Motor neuron (in vitro differentiated cells): ENCODE measurements at regions not wholly inside any gene's neighbourhood (a gene's known extent, or its start where the extent isn't known, plus 50 kb on each side); places are given as distances from the start of the nearest gene placed in this dataset.

Source experiments
- ATAC-seq, 8 experiments: fragments of 200-7000 bp; cut with Tn5 transposase; replicated peaks in 6 of 8; 2 replicates each; pipeline ENCODE4 v1.8.0; 2021; ENCODE audit warnings: mild to moderate bottlenecking in 8 of 8, moderate library complexity in 8 of 8
- H3K27ac ChIP-seq, 2 donors: fragments of 250-450 bp; sonication (Bioruptor Pico); 2 replicates each; pipeline ENCODE4 v1.9.0; 2021; ENCODE audit warnings: antibody characterized with exemption in 2 of 2, mild to moderate bottlenecking in 2 of 2, moderate library complexity in 1 of 2
- H3K4me1 ChIP-seq, 2 donors: fragments of 250-450 bp; sonication (Bioruptor Pico); replicated peaks in 1 of 2; 2 replicates each; pipeline ENCODE4 v1.6.1; 2021; ENCODE audit warnings: antibody characterized with exemption in 2 of 2, mild to moderate bottlenecking in 2 of 2, moderate library complexity in 1 of 2
- H3K4me3 ChIP-seq, 5 donors: fragments of 250-450 bp; sonication (Bioruptor Pico); 2 replicates each; pipeline ENCODE4 v1.9.0; 2021; ENCODE audit warnings: antibody characterized with exemption in 5 of 5, mild to moderate bottlenecking in 5 of 5, moderate library complexity in 4 of 5
- WGBS, 10 experiments: fragments of 450-650 bp; shearing (Covaris generic); methylation state at CpG; one replicate each; pipeline ENCODE4 v1.0.0; 2022; 5-methylcytosine and 5-hydroxymethylcytosine counted together
- in situ Hi-C, 9 experiments: fragments of 400-800 bp; cut with MboI; loops; one replicate each; pipeline ENCODE4 v1.15.0; 2021; ENCODE audit warnings: low sequenced_read_pairs in 9 of 9, low pct_unique_long_range_greater_than_20kb in 2 of 9; ENCODE audit not compliant: unreplicated experiment in 9 of 9

- no peak for ATAC-seq
- in situ Hi-C loops = no loop called here
- no peak overlapping the region for H3K4me3 ChIP-seq
- peaks cover 10 to 15% of the 10 kb centered on the region in 2 donors for H3K4me1 ChIP-seq
- 57 to 100% (median 81%) methylated on average over 1 to 3 of the region's 9 CpGs; no CpG with 5 or more reads in 4 of the 10 experiments for WGBS, 10 experiments
- no peak overlapping the region for H3K27ac ChIP-seq
Observed at GRCh38 chr5:171660434-171660833, 125.2 kb upstream of the SMIM23 start.

GRCh38 chr5:171661143-171661542 lies 124.5 kb upstream of the SMIM23 start:
- Histone ChIP-seq H3K4me1 (peaks cover 10 to 15% of the 10 kb centered on the region in 2 donors), H3K4me3 (no peak overlapping the region), H3K27ac (no peak overlapping the region)
- no peak for ATAC-seq
- 70 to 100% (median 96%) methylated on average over 1 to 2 of the region's 2 CpGs; no CpG with 5 or more reads in 3 of the 10 experiments for WGBS, 10 experiments
- in situ Hi-C loops = no loop called here

- no peak overlapping the region for H3K27ac ChIP-seq
- H3K4me1 ChIP-seq = peaks cover 10 to 15% of the 10 kb centered on the region in 2 donors
- ATAC-seq = no peak
- 51 to 100% (median 87%) methylated on average over 2 to 9 of the region's 9 CpGs for WGBS, 10 experiments
- in situ Hi-C loops = no loop called here
- H3K4me3 ChIP-seq = no peak overlapping the region
Observed at GRCh38 chr5:171663311-171664085, 122.1 kb upstream of the SMIM23 start.

- 50 to 100% (median 84%) methylated on average over 1 to 4 of the region's 4 CpGs; no CpG with 5 or more reads in 4 of the 10 experiments for WGBS, 10 experiments
- H3K27ac ChIP-seq = no peak overlapping the region
- in situ Hi-C loops = no loop called here
Observed at GRCh38 chr5:171664489-171664888, 121.1 kb upstream of the SMIM23 start.

GRCh38 chr5:171666815-171667214 lies 118.8 kb upstream of the SMIM23 start:
- H3K4me1 ChIP-seq = no peaks in the 10 kb centered on the region
- no peak overlapping the region for H3K4me3 ChIP-seq
- ATAC-seq = no peak
- H3K27ac ChIP-seq = no peak overlapping the region
- in situ Hi-C loops = no loop called here
- WGBS, 10 experiments = 67 to 100% (median 90%) methylated on average over 1 to 4 of the region's 10 CpGs; no CpG with 5 or more reads in 4 of the 10 experiments

More at GRCh38 chr5:171664489-171664888, 121.1 kb upstream of the SMIM23 start:
- Histone ChIP-seq H3K4me3 (no peak overlapping the region), H3K4me1 (peaks cover 2 to 7% of the 10 kb centered on the region in 2 donors)
- ATAC-seq = no peak

- Histone ChIP-seq H3K4me3 (no peak overlapping the region), H3K27ac (no peak overlapping the region), H3K4me1 (no peaks in the 10 kb centered on the region)
- in situ Hi-C loops = no loop called here
- peak in 7 of 8 experiments; percentile 18 to 96 (median 22) for ATAC-seq
- WGBS, 10 experiments = 0 to 100% (median 79%) methylated on average over 1 to 10 of the region's 30 CpGs; no CpG with 5 or more reads in 4 of the 10 experiments
Observed at GRCh38 chr5:171667341-171668096, 118.1 kb upstream of the SMIM23 start.

GRCh38 chr5:171668097-171668412 lies 117.6 kb upstream of the SMIM23 start:
- ATAC-seq = no peak
- in situ Hi-C loops = no loop called here
- Histone ChIP-seq H3K4me3 (no peak overlapping the region), H3K27ac (no peak overlapping the region), H3K4me1 (no peaks in the 10 kb centered on the region)
- WGBS, 10 experiments = 0 to 100% (median 66%) methylated on average over 1 to 11 of the region's 17 CpGs; no CpG with 5 or more reads in 1 of the 10 experiments

- no peak for ATAC-seq
- no peak overlapping the region for H3K4me3 ChIP-seq
- no peak overlapping the region for H3K27ac ChIP-seq
- no peaks in the 10 kb centered on the region for H3K4me1 ChIP-seq
- in situ Hi-C loops = no loop called here
Observed at GRCh38 chr5:171669571-171669970, 116.0 kb upstream of the SMIM23 start.

GRCh38 chr5:171672556-171672955 lies 113.1 kb upstream of the SMIM23 start:
- in situ Hi-C loops = no loop called here
- 28 to 100% (median 76%) methylated on average over 1 to 6 of the region's 6 CpGs for WGBS, 10 experiments
- Histone ChIP-seq H3K4me1 (no peaks in the 10 kb centered on the region), H3K4me3 (no peak overlapping the region), H3K27ac (no peak overlapping the region)
- no peak for ATAC-seq

- 0 to 71% (median 21%) methylated on average over 1 of the region's 1 CpG; no CpG with 5 or more reads in 4 of the 10 experiments for WGBS, 10 experiments
- in situ Hi-C loops = no loop called here
- Histone ChIP-seq H3K4me3 (no peak overlapping the region), H3K27ac (no peak overlapping the region), H3K4me1 (no peaks in the 10 kb centered on the region)
- peak in 1 of 8 experiments; percentile 44 for ATAC-seq
Observed at GRCh38 chr5:171673328-171673727, 112.3 kb upstream of the SMIM23 start.

- ATAC-seq = no peak
- Histone ChIP-seq H3K4me1 (peaks cover 0 to 5% of the 10 kb centered on the region in 2 donors), H3K4me3 (no peak overlapping the region), H3K27ac (no peak overlapping the region)
- in situ Hi-C loops = no loop called here
Observed at GRCh38 chr5:171673840-171674239, 111.8 kb upstream of the SMIM23 start.

- ATAC-seq = no peak
- Histone ChIP-seq H3K4me1 (peaks cover 0 to 8% of the 10 kb centered on the region in 2 donors), H3K4me3 (no peak overlapping the region), H3K27ac (no peak overlapping the region)
- in situ Hi-C loops = no loop called here
- 0 to 83% (median 47%) methylated on average over 1 to 2 of the region's 2 CpGs for WGBS, 10 experiments
Observed at GRCh38 chr5:171675511-171675910, 110.1 kb upstream of the SMIM23 start.

- ATAC-seq = no peak
- in situ Hi-C loops = no loop called here
Observed at GRCh38 chr5:171676286-171676944, 109.2 kb upstream of the SMIM23 start.

More at GRCh38 chr5:171676286-171676944, 109.2 kb upstream of the SMIM23 start:
- Histone ChIP-seq H3K4me3 (no peak overlapping the region), H3K27ac (no peak overlapping the region), H3K4me1 (peaks cover 0 to 8% of the 10 kb centered on the region in 2 donors)
- 18 to 100% (median 63%) methylated on average over 1 to 4 of the region's 6 CpGs; no CpG with 5 or more reads in 1 of the 10 experiments for WGBS, 10 experiments
